ENCODE measurements at regions not wholly inside any gene's neighbourhood (a gene's known extent, or its start where the extent isn't known, plus 50 kb on each side); places are given as distances from the start of the nearest gene placed in this dataset.

DNA sequence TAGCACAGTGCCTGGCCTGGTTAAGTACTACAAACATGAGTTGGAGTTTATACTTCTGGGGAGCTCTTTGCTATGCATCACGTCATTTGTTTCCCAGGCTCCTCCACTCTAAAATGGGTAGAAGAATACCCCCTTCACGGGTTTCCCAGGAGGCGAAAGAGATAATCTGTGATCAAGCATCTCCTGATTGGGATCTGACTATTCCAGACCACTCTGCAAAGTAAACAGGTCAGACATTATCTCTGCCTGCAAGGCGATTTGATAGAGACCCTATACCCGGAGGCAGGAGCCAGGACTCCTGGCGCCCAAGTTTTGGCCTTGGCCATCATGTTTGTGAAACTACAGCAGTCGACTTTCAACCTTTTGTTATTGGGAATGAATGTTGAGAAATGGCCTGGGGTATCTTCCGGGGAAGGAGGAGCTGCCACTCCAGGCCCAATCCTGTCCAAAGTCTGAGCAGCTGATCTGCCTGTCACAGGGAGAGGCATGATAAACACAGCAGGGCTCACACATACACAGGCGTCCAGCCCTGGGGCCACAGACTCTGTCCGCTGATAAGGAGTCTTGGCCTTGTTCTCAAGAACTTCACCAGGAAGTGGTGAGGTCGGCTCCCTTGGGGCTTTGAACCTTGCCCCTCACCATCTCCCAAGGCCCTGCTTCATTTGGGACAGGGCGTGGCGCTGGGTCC, 199.9 kb downstream of the MAF start:
- intact Hi-C loops (cut with DNase I): no loop called here
- H3K4me1 ChIP-seq: no peaks in the 10 kb centered on the region
- 65% methylated on average over 9 of the region's 13 CpGs for WGBS (ENCODE audit: insufficient coverage, low coverage, low lambda C conversion rate, missing lambda C conversion rate)
- H3K36me3 ChIP-seq: no peaks in the 10 kb centered on the region
- TF ChIP-seq POLR2A (IDR thresholded peaks at IDR 0.05): no peak
- TF ChIP-seq, protein P1, sequence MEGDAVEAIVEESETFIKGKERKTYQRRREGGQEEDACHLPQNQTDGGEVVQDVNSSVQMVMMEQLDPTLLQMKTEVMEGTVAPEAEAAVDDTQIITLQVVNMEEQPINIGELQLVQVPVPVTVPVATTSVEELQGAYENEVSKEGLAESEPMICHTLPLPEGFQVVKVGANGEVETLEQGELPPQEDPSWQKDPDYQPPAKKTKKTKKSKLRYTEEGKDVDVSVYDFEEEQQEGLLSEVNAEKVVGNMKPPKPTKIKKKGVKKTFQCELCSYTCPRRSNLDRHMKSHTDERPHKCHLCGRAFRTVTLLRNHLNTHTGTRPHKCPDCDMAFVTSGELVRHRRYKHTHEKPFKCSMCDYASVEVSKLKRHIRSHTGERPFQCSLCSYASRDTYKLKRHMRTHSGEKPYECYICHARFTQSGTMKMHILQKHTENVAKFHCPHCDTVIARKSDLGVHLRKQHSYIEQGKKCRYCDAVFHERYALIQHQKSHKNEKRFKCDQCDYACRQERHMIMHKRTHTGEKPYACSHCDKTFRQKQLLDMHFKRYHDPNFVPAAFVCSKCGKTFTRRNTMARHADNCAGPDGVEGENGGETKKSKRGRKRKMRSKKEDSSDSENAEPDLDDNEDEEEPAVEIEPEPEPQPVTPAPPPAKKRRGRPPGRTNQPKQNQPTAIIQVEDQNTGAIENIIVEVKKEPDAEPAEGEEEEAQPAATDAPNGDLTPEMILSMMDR (IDR thresholded peaks at IDR 0.05): no peak
- H3K27ac ChIP-seq: no peak overlapping the region
- H3K4me3 ChIP-seq: no peak overlapping the region
- DNase-seq (no peak), ATAC-seq (no peak)
- no peaks in the 10 kb centered on the region for H3K9me3 ChIP-seq
- H3K27me3 ChIP-seq: no peaks in the 10 kb centered on the region

DNA sequence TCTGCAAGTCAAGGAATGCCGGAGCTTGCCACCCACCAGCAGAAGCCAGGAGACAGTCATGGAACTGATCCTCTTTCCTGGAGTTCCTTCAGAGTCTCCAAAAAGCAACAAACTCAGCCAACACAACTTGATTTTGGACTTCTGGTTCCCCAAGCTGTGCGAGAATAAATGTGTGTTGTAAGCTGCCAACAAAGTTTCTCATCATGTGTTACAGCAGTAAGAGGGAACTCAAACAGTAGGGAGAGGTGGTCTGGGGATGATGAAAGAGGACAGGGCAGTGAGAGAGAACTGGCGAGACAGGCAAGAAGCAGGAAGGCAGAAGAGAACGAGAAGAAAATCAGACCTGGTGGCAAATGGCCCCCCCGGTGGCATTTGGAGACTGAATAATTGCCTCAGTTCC, 204.9 kb downstream of the MAF start:
- Histone ChIP-seq H3K4me3 (no peak overlapping the region), H3K4me1 (no peaks in the 10 kb centered on the region), H3K36me3 (no peaks in the 10 kb centered on the region), H3K27me3 (no peaks in the 10 kb centered on the region), H3K27ac (no peak overlapping the region), H3K9me3 (no peaks in the 10 kb centered on the region)
- ATAC-seq (no peak), DNase-seq (no peak)
- TF ChIP-seq, protein P1 (IDR thresholded peaks at IDR 0.05): no peak
- no peak for TF ChIP-seq POLR2A (IDR thresholded peaks at IDR 0.05)
- intact Hi-C loops (cut with DNase I): no loop called here
- WGBS (ENCODE audit: insufficient coverage, low coverage, low lambda C conversion rate, missing lambda C conversion rate): 71% methylated on average over 5 of the region's 5 CpGs

DNA sequence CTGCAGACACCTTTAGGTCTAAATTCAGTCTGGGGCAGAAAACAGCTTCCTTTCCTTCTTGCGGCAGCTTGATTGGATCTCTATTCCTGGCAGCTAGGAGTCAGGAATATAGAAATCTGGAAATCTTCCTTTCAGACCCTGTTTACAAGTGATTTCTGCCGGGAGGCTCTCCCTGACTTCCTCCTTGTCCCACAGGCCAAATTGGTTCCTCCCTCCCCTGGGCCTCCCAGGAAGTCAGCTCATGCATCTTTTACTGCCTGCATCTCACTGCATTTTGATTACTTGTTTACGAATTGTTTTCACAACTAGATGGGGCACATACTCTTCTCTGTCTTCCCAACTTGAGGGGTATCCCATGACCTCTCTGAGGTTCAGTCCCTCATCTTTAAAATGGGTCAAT, 206.3 kb downstream of the MAF start:
- Histone ChIP-seq H3K27me3 (no peaks in the 10 kb centered on the region), H3K4me3 (no peak overlapping the region), H3K9me3 (no peaks in the 10 kb centered on the region), H3K36me3 (no peaks in the 10 kb centered on the region), H3K27ac (no peak overlapping the region), H3K4me1 (no peaks in the 10 kb centered on the region)
- no peak for TF ChIP-seq POLR2A (IDR thresholded peaks at IDR 0.05)
- TF ChIP-seq, protein P1 (IDR thresholded peaks at IDR 0.05): no peak
- ATAC-seq (no peak), DNase-seq (no peak)
- 56% methylated on average over 3 of the region's 3 CpGs for WGBS (ENCODE audit: insufficient coverage, low coverage, low lambda C conversion rate, missing lambda C conversion rate)
- intact Hi-C loops (cut with DNase I): no loop called here

DNA sequence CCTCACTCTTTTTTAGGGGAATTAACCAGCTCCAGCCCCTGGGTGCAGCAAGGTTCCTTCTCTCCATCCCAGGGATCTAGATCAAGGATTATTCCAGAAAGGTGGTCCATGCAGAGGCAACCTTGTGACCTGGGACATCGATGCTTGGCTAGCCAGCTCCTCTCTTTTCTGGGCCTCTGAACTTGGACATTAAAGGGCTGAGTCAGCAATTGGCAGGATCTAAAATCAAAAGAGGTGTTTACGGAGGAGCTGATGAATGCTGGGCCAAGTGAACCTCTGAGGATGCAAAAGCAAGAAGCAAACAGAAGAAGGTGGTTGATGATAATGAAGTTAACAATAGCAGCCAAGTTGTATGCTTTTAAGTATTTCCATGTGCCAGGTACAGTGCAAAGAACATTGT, 207.0 kb downstream of the MAF start:
- Histone ChIP-seq H3K36me3 (no peaks in the 10 kb centered on the region), H3K4me3 (no peak overlapping the region), H3K9me3 (no peaks in the 10 kb centered on the region), H3K4me1 (no peaks in the 10 kb centered on the region), H3K27me3 (no peaks in the 10 kb centered on the region), H3K27ac (no peak overlapping the region)
- intact Hi-C loops (cut with DNase I): no loop called here
- ATAC-seq: no peak
- no peak for DNase-seq
- TF ChIP-seq, protein P1 (IDR thresholded peaks at IDR 0.05): no peak
- no peak for TF ChIP-seq POLR2A (IDR thresholded peaks at IDR 0.05)
- 44% methylated on average over 2 of the region's 2 CpGs for WGBS (ENCODE audit: insufficient coverage, low coverage, low lambda C conversion rate, missing lambda C conversion rate)

DNA sequence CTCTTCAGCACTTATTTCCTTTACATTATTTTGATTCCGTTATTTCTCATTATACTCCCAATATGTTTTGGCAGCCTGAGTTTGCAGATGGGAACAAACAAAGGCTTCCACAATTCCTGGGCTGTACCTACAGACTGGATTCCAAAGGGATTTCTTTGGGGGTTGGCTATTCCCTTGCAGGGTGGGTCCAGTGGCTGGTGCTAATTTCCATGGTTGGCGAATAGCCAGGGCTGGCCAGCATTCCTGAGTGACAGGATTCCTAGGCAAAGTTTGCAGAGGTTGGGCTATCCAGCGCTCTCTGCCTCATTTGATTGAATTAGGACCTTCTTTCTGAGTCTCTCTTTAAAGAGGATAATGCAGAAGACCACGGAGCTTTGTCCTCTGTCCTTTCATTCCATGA, 207.4 kb downstream of the MAF start:
- intact Hi-C loops (cut with DNase I): no loop called here
- Histone ChIP-seq H3K27ac (no peak overlapping the region), H3K4me3 (no peak overlapping the region), H3K4me1 (no peaks in the 10 kb centered on the region), H3K36me3 (no peaks in the 10 kb centered on the region), H3K9me3 (no peaks in the 10 kb centered on the region), H3K27me3 (no peaks in the 10 kb centered on the region)
- ATAC-seq (peak in 1 of 4 donors; percentile 31), DNase-seq (no peak)
- TF ChIP-seq, protein P1 (IDR thresholded peaks at IDR 0.05): no peak
- no peak for TF ChIP-seq POLR2A (IDR thresholded peaks at IDR 0.05)
- 53% methylated on average over 4 of the region's 4 CpGs for WGBS (ENCODE audit: insufficient coverage, low coverage, low lambda C conversion rate, missing lambda C conversion rate)
